Activated CD4-positive, alpha-beta T cell treated with anti-CD3 and anti-CD28 coated beads, Interleukin-2, amount 10 ng/mL, durations not matched to agents 7 days and 5 days (primary cell): ENCODE measurements at regions not wholly inside any gene's neighbourhood (a gene's known extent, or its start where the extent isn't known, plus 50 kb on each side); places are given as distances from the start of the nearest gene placed in this dataset.

Source experiments
- CTCF ChIA-PET: fragments of 350-600 bp; sonication (Branson Sonifier 250); formaldehyde crosslinking; loops from one replicate; lab custom pipeline; 2021; ENCODE audit warnings: antibody characterized with exemption; lab: Charles Lee
- POLR2A ChIA-PET: fragments of 350-600 bp; sonication (Branson Sonifier 250); formaldehyde crosslinking; loops from one replicate; lab custom pipeline; 2021; ENCODE audit warnings: antibody characterized with exemption; lab: Charles Lee
- DNase-seq: peaks from one replicate; pipeline ENCODE4 v3.0.0-alpha.2; 2020
- H3K27ac Mint-ChIP-seq: one replicate; pipeline ENCODE4 v1.8.0; 2021; ENCODE audit warnings: mild to moderate bottlenecking, moderate library complexity, mixed read lengths
- H3K27me3 Mint-ChIP-seq: one replicate; pipeline ENCODE4 v1.8.0; 2021; ENCODE audit warnings: mixed read lengths
- H3K36me3 Mint-ChIP-seq: one replicate; pipeline ENCODE4 v1.8.0; 2021; ENCODE audit warnings: low read depth, mixed read lengths
- H3K4me1 Mint-ChIP-seq: one replicate; pipeline ENCODE4 v1.8.0; 2021; ENCODE audit warnings: mixed read lengths
- H3K4me3 Mint-ChIP-seq: one replicate; pipeline ENCODE4 v1.8.0; 2021; ENCODE audit warnings: mild to moderate bottlenecking, moderate library complexity, mixed read lengths
- H3K9me3 Mint-ChIP-seq: one replicate; pipeline ENCODE4 v1.8.0; 2021; ENCODE audit warnings: mixed read lengths

- no peaks in the 10 kb centered on the region for H3K9me3 Mint-ChIP-seq
- H3K27ac Mint-ChIP-seq = no peak overlapping the region
- no peak overlapping the region for H3K4me3 Mint-ChIP-seq
- H3K4me1 Mint-ChIP-seq = no peaks in the 10 kb centered on the region
- no peak for DNase-seq
- no peaks in the 10 kb centered on the region for H3K36me3 Mint-ChIP-seq
- ChIA-PET POLR2A (no interaction called here), CTCF (no interaction called here)
- H3K27me3 Mint-ChIP-seq = no peaks in the 10 kb centered on the region
These were observed 184.4 kb downstream of the KIF26A start for GRCh38 chr14:104322531-104323366.

DNA sequence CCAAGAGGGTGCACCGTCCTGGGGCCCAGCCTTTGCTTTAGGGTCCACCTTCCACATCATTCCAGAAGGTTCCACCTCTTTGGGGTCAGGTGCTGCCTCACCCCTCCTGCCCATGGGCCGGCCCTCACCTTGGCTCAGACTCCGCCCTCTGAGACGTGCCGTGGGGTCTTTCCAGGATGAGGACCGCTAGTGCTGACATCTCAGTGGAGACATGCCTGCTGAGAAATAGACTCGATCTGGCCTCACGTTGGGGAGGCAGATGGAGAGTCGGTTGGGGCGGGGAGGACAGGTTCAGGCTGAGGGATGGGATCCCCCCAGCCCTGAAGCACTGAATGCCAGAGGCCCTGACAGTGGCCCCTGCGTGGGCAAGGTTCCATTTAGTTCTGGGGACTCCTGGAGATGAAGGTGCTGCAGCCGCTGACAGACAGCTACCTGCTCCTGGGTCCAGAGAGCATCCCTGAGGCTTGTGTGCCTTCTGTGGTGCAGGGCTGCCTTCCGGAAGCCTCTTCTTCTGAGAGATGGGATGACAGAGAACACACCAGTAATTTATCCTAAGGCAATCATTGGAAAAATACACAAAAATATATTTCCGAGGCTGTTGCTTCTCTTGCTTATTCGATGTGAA lies 185.3 kb downstream of the KIF26A start:
- Mint-ChIP-seq H3K9me3 (no peaks in the 10 kb centered on the region), H3K4me1 (no peaks in the 10 kb centered on the region), H3K4me3 (no peak overlapping the region), H3K36me3 (no peaks in the 10 kb centered on the region), H3K27ac (no peak overlapping the region), H3K27me3 (no peaks in the 10 kb centered on the region)
- CTCF ChIA-PET = no interaction called here
- DNase-seq = no peak
- POLR2A ChIA-PET = no interaction called here

- Mint-ChIP-seq H3K27me3 (no peaks in the 10 kb centered on the region), H3K4me1 (no peaks in the 10 kb centered on the region), H3K27ac (no peak overlapping the region), H3K4me3 (no peak overlapping the region), H3K9me3 (peaks cover 4% of the 10 kb centered on the region), H3K36me3 (no peaks in the 10 kb centered on the region)
- no peak for DNase-seq
- CTCF ChIA-PET = no interaction called here
- POLR2A ChIA-PET = no interaction called here
These were observed 188.5 kb downstream of the KIF26A start for GRCh38 chr14:104326848-104327247.

GRCh38 chr14:104328607-104329006 lies 190.2 kb downstream of the KIF26A start:
- H3K4me1 Mint-ChIP-seq = no peaks in the 10 kb centered on the region
- POLR2A ChIA-PET = no interaction called here
- H3K27me3 Mint-ChIP-seq = no peaks in the 10 kb centered on the region
- DNase-seq = no peak
- H3K9me3 Mint-ChIP-seq = peaks cover 4% of the 10 kb centered on the region
- H3K27ac Mint-ChIP-seq = no peak overlapping the region
- CTCF ChIA-PET = no interaction called here
- no peaks in the 10 kb centered on the region for H3K36me3 Mint-ChIP-seq
- no peak overlapping the region for H3K4me3 Mint-ChIP-seq

DNA sequence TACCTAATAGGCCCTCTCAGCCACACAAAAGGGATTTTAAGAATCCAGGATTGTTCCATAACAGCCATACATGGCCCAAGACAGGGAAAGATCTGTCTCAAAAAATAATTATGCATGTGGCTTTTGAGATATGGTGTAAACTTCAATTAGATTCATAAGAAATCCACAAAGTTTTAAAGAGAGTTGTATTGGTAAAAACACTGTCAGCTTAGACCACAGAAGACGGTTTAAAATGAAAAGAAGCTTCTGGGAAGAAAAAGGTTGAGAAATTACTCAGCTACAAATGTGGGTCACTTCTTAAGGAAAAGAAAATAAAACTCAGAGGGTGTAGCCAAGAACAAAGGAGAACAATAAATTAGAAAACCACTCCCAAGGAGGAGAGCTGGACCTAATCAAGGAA lies 191.4 kb downstream of the KIF26A start:
- DNase-seq = no peak
- H3K27me3 Mint-ChIP-seq = no peaks in the 10 kb centered on the region
- no peaks in the 10 kb centered on the region for H3K36me3 Mint-ChIP-seq
- H3K9me3 Mint-ChIP-seq = peaks cover 4% of the 10 kb centered on the region
- ChIA-PET CTCF (no interaction called here), POLR2A (no interaction called here)
- H3K4me3 Mint-ChIP-seq = no peak overlapping the region
- H3K27ac Mint-ChIP-seq = no peak overlapping the region
- H3K4me1 Mint-ChIP-seq = no peaks in the 10 kb centered on the region

- no peaks in the 10 kb centered on the region for H3K36me3 Mint-ChIP-seq
- POLR2A ChIA-PET = no interaction called here
- no peaks in the 10 kb centered on the region for H3K4me1 Mint-ChIP-seq
- DNase-seq = no peak
- H3K4me3 Mint-ChIP-seq = no peak overlapping the region
- peaks cover 4% of the 10 kb centered on the region for H3K9me3 Mint-ChIP-seq
- no peaks in the 10 kb centered on the region for H3K27me3 Mint-ChIP-seq
- H3K27ac Mint-ChIP-seq = no peak overlapping the region
- CTCF ChIA-PET = no interaction called here
These were observed 193.7 kb downstream of the KIF26A start for GRCh38 chr14:104331871-104332605.

DNA sequence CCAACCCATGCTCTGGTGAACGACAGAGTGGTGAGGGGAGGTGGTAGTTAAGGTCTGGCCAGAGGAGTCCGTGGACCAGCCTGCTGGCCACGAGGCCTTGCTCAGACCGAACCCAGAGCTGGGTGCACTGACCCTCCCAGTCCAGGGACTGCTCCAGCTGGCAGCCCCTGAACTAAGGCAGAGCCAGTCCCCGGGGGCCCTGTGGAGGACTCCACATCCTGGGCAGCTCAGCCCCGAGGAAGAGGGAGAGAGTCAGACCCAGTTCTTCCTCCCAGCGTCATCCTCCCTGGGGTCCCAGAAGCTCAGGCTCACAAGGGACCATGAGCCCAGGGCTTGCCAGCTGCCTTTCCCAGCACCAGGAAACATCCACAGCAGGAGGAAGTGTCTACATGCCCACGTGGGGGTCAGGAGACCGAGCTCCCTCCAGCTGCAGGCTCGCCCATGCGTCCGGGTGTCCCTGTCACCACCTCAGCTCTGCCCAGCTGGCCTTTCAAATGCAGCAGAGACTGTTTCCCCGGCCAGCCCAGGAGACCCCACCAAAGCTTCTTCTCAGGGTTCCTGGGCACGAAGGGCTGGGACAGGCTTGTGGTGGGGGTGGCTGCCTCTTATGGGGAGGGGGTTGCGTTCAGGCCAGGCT lies 194.4 kb downstream of the KIF26A start:
- Mint-ChIP-seq H3K27ac (no peak overlapping the region), H3K4me3 (no peak overlapping the region), H3K9me3 (peaks cover 4% of the 10 kb centered on the region), H3K4me1 (no peaks in the 10 kb centered on the region), H3K36me3 (no peaks in the 10 kb centered on the region), H3K27me3 (no peaks in the 10 kb centered on the region)
- POLR2A ChIA-PET = no interaction called here
- DNase-seq = no peak
- CTCF ChIA-PET = no interaction called here

- POLR2A ChIA-PET = no interaction called here
- Mint-ChIP-seq H3K36me3 (peaks cover 2% of the 10 kb centered on the region), H3K27ac (no peak overlapping the region), H3K4me3 (no peak overlapping the region), H3K27me3 (peaks cover 5% of the 10 kb centered on the region), H3K4me1 (no peaks in the 10 kb centered on the region), H3K9me3 (peaks cover 11% of the 10 kb centered on the region)
- CTCF ChIA-PET = no interaction called here
- no peak for DNase-seq
These were observed 195.4 kb downstream of the KIF26A start for GRCh38 chr14:104333646-104334423.

DNA sequence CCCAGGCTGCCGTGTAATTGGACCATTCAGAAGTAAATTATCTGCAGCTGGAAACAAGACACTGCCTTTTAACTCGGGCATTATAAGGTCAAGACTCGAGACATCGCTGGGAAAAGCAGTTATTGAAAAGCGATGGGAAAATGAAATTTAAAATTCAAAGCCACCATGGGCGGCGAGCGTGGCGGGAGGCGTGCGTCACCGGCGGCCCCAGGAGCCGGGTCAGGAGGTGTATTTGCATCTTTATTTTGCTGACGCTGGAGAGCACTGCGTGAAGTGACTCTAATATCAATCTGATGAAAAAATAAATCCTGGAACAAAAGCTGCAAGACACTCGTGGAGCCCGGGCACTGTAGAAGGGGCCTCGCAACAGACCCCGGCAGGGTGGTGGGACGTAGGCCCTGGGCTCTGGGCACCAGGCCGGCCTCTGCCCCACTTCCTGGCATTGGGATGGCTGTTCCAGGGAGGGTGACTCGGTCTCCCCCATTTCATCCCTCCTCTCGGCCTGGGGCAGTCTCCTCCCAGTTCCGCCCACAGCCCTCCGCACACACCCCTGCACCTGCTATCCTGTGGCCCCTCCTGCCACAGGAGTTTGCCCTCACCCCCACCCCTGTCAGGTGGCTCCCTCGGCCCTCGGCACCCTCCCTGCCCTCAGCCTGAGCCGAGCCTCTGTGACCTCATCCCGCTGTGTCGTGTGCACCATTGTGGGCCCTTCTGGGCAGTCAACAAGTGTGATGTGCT lies 196.2 kb downstream of the KIF26A start:
- no peak for DNase-seq

GRCh38 chr14:104335176-104335575 lies 196.8 kb downstream of the KIF26A start:
- Mint-ChIP-seq H3K36me3 (peaks cover 2% of the 10 kb centered on the region), H3K4me1 (no peaks in the 10 kb centered on the region), H3K4me3 (no peak overlapping the region), H3K27me3 (peaks cover 14% of the 10 kb centered on the region), H3K9me3 (peaks cover 13% of the 10 kb centered on the region), H3K27ac (no peak overlapping the region)
- DNase-seq = no peak
- POLR2A ChIA-PET = no interaction called here
- CTCF ChIA-PET = no interaction called here

More for the DNA sequence above, 196.2 kb downstream of the KIF26A start:
- Mint-ChIP-seq H3K27me3 (peaks cover 10% of the 10 kb centered on the region), H3K9me3 (peaks cover 16% of the 10 kb centered on the region), H3K27ac (no peak overlapping the region), H3K4me3 (no peak overlapping the region), H3K36me3 (peaks cover 2% of the 10 kb centered on the region), H3K4me1 (no peaks in the 10 kb centered on the region)
- CTCF ChIA-PET = no interaction called here
- POLR2A ChIA-PET = no interaction called here

- Mint-ChIP-seq H3K36me3 (peaks cover 2% of the 10 kb centered on the region), H3K4me3 (no peak overlapping the region), H3K27ac (no peak overlapping the region), H3K9me3 (peaks cover 11% of the 10 kb centered on the region), H3K4me1 (no peaks in the 10 kb centered on the region), H3K27me3 (peaks cover 16% of the 10 kb centered on the region)
- DNase-seq = no peak
- POLR2A ChIA-PET = no interaction called here
- CTCF ChIA-PET = no interaction called here
These were observed 197.2 kb downstream of the KIF26A start for GRCh38 chr14:104335611-104336010.

DNA sequence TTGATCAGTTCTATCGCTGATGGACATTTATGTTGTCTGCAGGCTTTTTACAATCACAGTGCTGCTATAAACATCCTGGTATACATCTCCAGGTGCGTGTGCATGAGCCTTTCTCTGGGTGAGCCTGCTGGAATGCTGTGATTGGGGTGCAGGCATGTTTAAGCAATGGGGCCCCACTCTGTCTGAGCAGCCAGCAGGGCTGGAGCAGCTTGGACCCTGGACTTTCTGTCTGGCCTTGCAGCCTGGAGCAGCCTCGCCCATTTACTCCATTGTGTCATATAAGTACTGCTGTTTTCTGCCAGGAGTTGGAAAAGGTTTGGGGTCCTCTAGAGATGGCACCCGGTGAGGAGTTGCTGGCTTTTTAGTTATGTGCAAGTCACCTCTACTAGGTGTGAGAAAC lies 199.0 kb downstream of the KIF26A start:
- H3K27ac Mint-ChIP-seq = no peak overlapping the region
- peaks cover 2% of the 10 kb centered on the region for H3K36me3 Mint-ChIP-seq
- ChIA-PET CTCF (no interaction called here), POLR2A (no interaction called here)
- no peak overlapping the region for H3K4me3 Mint-ChIP-seq
- H3K4me1 Mint-ChIP-seq = no peaks in the 10 kb centered on the region
- DNase-seq = no peak
- H3K27me3 Mint-ChIP-seq = peaks cover 17% of the 10 kb centered on the region
- H3K9me3 Mint-ChIP-seq = peaks cover 11% of the 10 kb centered on the region
